HG02943 (cell line): ENCODE measurements at regions not wholly inside any gene's neighbourhood (a gene's known extent, or its start where the extent isn't known, plus 50 kb on each side); places are given as distances from the start of the nearest gene placed in this dataset.
"Not testable (repeated sequence)": the region's sequence is repeated elsewhere in the genome, so short reads cannot be mapped to it uniquely, and the experiment has no call there.

Experiments
- ATAC-seq: cut with Tn5 transposase; IDR thresholded peaks from one replicate; pipeline ENCODE4 v1.9.1; 2021; ENCODE audit warnings: mild to moderate bottlenecking, low read depth, moderate library complexity; ENCODE audit not compliant: unreplicated experiment

DNA sequence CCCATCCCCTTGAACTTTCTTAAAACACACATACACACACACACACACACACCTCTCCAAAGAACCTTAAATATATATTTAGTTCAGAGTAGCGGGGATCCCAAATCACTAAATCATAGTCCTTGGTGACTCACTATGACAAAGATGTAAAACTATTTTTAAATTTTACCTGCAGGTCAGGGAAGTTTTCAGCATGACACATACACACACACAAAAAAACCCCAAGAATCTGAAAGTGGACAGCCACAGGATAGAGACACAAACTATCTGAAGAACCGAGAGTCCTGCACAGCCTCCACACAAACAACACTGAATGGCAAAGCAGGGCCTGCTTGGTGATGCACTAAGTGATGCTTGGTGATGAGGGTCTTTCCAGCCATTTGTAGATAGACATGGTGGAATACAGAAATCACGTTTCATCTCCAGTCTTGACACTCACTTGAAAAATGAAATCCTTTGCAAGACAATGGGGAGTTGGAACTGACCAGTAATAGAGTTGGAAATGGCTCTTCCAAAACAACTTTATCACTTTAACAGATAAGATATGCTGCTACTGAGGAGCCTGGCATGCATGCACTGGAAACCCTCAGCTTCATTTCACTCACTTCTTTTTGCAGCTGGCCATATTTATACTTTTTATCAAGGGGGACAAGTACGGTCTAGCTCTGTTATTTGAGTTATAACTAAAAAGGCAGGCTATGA lies 307.3 kb downstream of the RAPGEF2 start:
- no peak for ATAC-seq

DNA sequence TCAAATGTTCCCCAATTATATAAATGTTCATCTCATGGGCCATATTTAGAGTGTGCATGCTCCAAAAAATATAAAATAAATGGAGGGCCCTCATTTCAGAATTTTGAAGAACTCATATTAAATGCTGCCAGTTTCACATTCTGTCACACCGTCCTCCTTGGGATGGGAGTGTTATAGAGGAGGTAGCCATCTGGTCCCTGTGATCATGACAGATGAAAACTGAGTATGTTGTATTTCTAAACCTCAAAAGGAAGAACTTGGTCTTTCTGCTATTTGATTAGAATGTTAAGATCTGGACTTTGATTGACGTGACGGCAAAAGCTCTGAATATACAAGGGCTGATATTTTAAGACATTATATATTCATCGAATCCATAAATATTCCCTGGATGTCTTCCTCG lies 308.0 kb downstream of the RAPGEF2 start:
- ATAC-seq = no peak

DNA sequence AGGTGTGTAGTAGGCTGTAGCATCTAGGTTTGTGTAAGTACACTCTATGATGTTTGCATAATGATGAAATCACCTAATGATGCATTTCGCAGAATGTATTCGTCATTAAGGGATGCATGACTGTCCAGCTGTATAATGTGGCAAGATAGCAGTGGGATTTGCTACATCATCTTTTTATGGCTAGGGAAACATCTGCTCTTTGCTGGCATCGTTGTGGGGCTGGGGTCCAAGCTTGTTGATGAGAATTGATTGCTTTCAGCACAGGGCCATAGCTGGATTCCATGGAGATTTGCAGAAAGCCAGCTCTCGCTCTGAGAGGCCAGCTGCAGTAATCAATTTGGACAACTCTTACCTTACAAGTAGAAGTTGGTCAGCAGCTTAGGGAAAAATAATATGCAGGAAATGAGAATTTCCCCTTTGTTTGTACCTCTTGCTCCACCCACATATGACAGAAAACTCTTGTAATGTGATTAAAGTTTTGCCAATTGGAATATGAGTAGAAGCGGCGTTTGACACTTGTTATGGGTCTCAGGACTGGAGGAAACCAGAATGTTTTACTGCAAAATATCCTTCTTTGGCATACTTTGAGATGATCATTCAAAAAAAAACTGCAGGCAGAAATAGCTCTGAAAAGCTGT lies 310.5 kb downstream of the RAPGEF2 start:
- no peak for ATAC-seq

DNA sequence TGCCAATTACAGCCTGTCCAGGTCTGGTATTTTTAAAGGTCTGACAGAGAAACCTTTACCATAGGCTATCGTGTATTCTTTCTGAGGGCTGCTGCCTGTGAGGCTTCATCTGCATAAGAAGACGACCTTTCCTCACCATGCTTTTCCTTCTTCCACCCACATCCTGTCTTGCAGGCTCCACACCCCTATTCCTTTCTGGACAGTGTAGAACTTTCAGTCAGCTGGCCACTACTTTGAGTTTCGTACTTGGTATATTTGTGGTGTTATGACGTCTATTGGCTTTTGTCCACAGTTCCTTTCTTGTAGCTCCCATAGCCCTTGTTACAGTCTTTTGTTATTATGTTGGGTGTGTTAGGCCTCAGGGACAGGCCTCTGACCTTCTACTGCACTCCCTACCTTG lies 311.4 kb downstream of the RAPGEF2 start:
- ATAC-seq = no peak

DNA sequence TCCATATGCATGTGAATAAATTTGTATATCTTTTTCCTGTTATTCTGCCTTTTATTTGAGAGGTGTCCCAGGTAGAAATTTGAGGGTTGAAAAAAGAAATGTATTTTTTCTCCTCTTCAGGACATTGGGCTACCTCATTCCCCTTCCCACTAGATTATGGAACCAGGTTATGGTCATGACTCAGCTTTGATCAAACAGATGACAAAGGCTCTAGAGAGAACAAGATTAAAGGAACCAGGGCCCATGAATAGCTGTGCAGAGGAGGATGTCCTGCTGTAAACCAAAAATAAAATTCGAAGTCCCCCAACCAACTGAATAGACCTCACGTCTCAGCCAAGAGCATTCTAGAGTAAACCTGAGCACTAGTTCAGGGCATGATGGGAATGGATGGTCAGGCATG lies 313.2 kb downstream of the RAPGEF2 start:
- ATAC-seq = no peak

DNA sequence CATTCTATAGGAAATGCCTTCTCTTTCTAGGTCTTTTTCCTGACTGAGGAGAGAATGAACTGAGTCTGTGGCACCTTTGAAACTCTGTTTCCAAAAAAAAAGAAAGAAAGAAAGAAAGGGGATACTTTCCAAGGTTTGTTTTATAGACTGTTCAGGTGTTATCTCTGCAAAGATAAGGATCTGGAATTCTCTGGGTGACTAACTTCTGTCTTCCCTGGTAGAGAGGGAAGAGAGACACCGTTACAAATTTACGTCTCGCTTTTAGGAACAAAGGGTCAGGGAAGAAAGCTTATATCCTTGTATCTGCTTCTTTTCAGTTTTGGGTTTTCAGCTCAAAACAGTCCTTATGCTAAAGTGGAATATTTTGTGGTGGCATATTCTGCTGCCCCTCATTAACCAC lies 314.1 kb downstream of the RAPGEF2 start:
- no peak for ATAC-seq

DNA sequence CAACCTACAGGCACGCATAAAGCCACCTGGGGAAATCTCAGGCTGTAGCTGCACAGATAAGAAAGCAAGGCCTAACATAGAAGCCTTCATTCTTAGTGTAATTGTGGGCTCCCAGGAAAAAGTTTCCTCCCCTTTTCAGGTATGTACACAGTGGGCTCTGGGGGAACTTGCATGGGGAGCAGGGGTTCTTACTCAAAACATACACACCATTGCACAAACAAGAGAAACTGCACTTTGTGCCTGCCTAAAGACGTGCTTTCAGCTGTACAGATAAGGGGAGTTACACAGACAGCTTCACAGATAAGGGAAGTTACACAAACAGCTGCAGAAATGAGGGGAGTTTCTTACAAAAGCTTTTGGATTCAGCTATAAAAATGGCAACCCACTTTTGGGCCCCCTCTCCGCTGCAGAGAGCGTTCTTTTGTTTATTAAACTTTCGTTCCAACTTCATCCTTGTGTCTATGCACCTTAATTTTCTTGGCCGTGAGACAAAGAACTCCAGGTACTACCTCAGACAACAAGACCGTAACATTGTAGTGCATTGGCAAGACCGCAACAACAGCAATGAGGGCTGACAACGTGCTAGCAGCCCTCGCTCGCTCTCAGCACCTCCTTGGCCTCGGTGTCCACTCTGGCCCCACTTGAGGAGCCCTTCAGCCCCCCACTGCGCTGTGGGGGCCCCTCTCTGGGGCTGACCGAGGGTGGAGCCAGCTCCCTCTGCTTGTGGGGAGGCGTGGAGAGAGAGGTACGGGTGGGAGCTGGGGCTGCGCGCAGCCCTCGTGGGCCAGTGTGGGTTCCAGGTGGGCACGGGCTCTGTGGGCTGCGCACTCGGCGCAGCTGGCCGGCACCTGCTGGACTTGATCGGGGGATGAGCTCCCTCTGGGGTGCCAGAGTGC lies 317.5 kb downstream of the RAPGEF2 start:
- ATAC-seq = no peak

DNA sequence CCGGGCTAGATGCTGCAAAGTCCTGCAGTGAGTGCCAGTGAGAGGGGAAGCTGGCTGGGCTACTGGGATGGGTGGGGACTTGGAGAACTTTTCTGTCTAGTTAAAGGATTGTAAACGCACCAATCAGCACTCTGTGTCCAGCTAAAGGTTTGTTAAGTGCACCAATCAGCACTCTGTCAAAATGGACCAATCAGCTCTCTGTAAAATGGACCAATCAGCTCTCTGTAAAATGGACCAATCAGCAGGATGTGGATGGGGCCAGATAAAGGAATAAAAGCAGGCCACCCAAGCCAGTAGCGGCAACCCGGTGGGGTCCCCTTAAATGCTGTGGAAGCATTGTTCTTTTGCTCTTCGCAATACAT lies 318.2 kb downstream of the RAPGEF2 start:
- not testable (repeated sequence) for ATAC-seq

DNA sequence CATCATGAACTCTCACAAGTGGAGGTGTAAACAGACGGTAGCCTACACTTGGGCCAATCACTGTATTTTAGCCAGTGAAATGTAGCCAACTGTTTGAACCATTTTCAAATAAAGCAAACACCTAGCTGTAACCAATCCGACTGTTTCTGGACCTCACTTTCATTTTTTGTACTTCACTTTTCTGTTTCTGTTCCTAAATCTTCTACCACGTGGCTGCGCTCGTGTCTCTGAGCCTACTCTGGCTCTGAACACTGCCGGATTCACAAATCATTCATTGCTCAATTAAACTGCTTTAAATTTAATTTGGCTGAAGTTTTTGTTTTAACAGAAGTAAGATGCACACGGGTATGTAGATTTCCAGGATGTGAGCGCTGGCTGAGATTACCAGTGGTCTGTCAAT lies 319.1 kb downstream of the RAPGEF2 start:
- no peak for ATAC-seq

DNA sequence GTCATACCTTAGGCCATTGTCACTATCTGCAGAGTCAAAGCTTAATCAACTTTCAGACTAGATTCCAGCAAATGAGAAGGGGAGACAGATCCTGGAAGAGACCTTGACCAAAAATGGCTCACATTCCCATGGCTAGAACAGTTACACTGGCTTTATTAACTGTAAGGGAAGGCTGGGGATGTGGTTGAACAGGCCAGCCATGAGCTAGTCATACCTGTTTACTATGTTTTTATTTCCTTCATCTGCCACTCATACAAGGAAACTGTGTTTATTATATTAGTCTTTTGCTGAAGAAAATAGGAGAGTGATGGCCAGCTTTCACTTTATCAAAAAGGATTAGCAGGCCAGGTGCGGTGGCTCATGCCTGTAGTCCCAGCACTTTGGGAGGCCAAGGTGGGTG lies 319.7 kb downstream of the RAPGEF2 start:
- no peak for ATAC-seq

DNA sequence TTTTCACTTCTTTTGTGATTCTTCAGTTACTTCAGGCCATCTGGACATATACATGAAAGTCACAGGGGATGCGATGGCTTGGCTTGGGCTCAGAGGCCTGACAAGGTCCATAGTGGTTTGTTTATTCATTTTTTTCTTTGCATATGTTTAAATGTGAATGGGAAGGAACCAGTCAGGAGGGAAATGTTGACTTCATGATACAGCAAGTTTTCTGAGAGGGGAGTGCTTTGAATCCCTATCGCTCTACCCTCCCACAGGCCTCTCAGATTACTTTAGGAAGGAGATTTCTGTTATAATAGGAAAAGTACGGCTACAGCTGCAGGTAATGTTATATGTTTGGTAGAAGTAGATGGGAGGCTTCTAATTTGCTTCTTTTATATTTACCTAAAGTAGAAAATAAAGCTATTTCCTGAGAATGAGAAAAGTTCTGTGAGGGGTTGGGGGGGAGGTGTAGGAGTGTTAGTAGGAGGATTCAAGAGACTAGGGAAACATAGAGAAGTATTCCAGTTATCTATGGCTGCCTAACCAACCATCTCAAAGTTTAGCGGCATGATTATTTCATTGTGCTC lies 322.9 kb downstream of the RAPGEF2 start:
- no peak for ATAC-seq

DNA sequence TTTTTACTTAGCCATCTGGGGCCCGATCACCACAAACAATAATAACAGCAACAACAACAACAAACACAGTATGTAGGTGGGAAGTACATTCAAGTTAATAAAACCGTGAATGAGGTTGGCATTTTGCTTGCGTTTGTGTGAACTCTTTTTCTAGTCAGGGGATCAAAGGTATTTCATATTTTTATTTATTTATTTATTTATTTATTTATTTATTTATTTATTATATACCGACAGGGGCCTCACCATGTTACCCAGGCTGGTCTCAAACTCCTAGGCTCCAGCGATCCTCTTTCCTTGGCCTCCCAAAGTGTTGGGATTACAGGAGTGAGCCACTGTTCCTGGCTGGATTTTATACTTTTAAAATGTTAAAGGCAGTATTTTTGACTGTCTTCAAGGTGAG lies 325.4 kb downstream of the RAPGEF2 start:
- ATAC-seq = no peak

DNA sequence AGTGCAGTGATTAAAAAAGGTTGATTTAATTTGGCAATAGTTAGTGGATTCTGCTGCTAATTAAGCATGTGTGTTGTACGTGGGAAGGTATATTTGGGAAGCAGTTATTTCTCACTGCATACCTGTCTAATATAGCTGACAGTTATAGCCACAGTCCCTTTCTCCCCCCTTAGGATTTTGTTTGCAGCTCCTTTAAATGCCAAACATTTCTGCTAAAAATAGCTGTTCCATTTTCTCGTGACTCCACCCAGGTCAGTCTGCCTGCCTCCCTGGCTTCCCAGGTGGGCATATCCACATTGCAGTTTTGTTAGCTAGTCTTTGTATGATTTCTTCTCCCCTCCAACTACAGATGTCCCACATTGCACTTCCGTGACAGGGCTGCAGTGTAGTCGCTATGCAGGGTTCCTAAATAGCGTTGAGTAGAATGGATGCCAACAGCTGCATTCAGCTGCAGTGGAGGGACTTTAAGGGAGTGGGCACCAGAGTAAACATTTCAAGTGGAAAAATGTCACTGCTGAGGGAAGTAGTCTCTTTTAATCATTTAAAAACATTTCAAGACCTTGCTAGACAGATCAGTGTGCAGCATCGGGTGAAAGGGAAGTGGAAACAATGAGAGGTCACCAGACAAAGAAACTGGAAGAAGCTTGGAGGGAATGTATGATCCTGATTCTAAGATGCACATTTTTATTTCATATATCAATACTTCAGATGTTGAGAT lies 326.3 kb downstream of the RAPGEF2 start:
- ATAC-seq = no peak

DNA sequence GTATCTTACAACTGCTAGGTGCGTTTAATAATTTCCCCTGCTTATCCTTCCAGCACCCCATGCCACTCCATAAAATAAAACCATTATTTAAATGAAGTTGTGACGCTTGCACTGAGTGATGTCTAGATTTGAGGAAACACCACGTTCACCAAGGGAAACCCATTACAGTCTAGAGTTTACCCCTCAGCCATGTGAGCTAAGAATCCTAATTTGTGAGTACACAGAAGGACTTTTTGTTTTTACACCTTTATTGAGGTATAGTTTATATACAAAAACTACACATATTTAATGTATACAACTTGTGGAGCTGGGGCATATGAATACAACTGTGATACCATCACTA lies 326.8 kb downstream of the RAPGEF2 start:
- ATAC-seq = no peak

DNA sequence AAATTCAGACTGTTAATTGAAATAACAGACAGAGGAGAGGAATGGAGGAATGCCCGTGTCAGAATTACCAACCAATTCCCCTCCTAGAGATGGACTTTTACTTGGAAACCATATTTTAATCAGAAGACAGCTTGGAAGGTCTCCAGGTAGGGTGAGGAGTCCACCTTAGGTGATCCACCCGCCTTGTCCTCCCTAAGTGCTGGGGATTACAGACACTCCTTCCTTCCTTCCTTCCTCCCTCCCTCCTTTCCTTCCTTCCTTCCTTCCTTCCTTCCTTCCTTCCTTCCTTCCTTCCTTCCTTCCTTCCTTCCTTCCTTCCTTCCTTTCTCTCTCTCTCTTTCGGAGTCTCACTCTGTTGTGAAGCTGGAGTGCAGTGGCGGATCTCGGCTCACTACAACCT lies 328.0 kb downstream of the RAPGEF2 start:
- ATAC-seq = no peak

DNA sequence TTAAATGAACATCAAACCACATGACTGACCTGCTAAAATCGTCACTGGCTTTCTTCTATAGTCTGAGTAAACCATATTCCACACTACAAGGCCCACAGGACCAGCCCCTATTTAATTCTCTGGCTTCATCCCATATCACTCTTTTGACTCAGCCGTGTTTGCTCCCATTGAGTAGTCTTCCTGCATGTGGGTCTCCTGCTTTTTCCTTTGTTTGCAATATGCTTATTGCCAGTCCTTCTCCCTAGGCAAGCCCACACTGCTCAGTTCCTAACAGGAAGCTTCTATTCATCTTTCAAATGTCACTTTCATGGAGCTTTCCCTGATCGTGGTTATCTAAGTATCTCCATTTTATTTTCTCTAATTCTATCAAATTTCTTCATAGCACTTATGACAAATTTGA lies 329.6 kb downstream of the RAPGEF2 start:
- ATAC-seq = no peak

DNA sequence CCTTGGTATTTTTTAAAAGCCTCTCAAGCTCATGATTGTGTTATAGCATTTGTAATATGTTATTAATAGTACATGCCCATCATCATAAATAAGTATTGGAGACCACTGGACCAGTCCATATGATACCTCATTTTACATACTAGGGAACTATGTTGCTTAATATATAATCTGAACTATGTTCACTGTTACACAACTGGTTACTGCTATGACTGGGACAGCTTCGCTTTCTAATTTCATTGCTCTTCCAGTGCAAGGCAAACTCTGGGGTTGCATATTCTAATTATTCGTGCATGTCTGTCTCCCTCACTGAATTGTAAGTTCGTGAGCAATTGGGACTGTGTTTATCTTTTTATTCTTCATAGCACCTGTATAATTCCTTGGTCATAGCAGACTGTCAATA lies 330.5 kb downstream of the RAPGEF2 start:
- ATAC-seq = no peak

DNA sequence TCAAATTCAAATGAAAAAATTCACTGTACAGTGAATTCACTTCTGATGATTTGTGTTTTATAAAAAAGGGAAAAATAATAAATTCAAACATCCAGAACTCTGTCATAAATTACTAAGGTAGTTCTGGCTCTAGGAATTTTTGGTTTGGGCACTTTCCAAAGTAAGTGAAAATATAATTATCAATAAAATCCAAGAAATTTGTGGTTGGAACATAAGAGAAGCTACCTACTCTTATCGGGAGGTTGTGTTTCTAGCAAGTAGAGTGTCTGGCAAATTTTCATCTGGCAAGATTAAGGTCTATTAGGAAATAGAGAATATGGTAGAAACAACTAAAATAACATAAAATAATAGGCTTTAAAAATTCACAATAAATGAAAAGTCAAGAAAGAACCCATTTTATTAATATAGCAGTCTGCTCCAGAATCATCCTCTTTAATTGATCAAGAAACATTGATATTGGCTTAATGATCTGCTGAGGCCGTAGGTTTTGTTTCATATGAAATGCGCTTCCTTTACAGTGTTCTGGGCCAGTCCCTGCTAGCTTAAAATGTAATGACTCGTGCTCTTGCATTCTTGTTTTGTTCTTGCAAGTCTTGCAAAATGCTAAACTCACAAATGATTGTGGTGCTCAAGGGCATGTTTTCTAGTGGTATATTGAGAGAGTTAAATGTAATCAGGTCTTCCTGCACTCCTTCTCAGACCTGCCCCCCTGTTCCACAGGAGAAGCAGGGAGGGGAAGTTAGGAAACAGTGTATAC lies 331.4 kb downstream of the RAPGEF2 start:
- ATAC-seq = no peak

DNA sequence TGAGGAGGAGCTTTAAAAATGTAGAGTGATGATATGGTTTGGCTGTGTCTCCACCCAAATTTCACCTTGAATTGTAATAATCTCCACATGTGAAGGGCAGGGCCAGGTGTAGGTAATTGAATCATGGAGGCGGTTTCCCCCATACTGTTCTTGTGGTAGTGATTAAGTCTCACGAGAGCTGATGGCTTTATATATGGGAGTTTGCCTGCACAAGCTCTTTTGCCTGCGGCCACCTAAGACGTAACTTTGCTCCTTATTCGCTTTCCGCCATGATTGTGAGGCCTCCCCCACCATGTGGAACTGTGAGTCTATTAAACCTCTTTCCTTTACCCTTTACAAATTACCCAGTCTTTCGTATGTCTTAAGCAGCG lies 332.0 kb downstream of the RAPGEF2 start:
- no peak for ATAC-seq

DNA sequence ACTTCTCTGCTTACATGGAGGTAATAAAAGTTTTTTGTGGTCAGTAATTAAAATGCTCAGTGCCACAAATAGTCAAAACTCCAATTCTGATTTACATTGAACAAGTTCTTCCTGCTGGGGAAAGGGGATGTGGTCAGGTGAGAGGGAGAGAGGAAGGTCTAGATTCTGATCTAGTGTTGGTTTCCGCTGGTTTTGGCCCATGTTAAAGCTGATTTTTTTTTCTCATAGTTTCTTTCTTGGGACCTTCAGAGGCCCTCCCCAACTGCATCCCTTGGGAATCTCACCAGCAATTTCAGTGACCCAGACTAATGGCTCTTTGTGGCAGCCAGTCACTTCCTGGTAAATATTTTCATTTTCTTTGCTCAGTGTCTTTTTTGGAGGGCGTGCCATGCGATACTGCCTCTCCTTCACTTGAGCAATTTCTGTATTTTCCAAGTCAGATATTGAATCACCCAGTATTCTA lies 332.7 kb downstream of the RAPGEF2 start:
- no peak for ATAC-seq
